Neural cell (in vitro differentiated cells): ENCODE measurements at regions not wholly inside any gene's neighbourhood (a gene's known extent, or its start where the extent isn't known, plus 50 kb on each side); places are given as distances from the start of the nearest gene placed in this dataset.

Experiments
- H2AFZ ChIP-seq: fragments of 200-600, 300-800 bp; sonication (generic), shearing (Covaris generic); 2 replicates; pipeline ENCODE4 v1.6.0; 2014; ENCODE audit warnings: low read depth, mild to moderate bottlenecking, antibody characterized with exemption, low read length, moderate library complexity
- H3F3A ChIP-seq: fragments of 200-600 bp; shearing (Covaris generic); 2 replicates; pipeline ENCODE4 v1.6.1; 2016; ENCODE audit warnings: mild to moderate bottlenecking, moderate library complexity, mixed read lengths, antibody characterized with exemption, low read length; ENCODE audit not compliant: insufficient read depth, poor library complexity, severe bottlenecking
- H3K27ac ChIP-seq: fragments of 200-600, 300-800 bp; sonication (generic), shearing (Covaris generic); 2 replicates; pipeline ENCODE4 v1.5.1; 2014; ENCODE audit warnings: mild to moderate bottlenecking, low read length, moderate library complexity
- H3K27me3 ChIP-seq: fragments of 300-800, 200-600 bp; sonication (generic), shearing (Covaris generic); 2 replicates; pipeline ENCODE4 v1.6.0; 2014; ENCODE audit warnings: mild to moderate bottlenecking, low read depth, low read length, moderate library complexity; ENCODE audit not compliant: insufficient read depth
- H3K36me3 ChIP-seq: fragments of 300-800, 200-600 bp; sonication (generic), shearing (Covaris generic); 2 replicates; pipeline ENCODE4 v1.5.1; 2014; ENCODE audit warnings: mild to moderate bottlenecking, antibody characterized with exemption, low read length, moderate library complexity; ENCODE audit not compliant: insufficient read depth
- H3K4me2 ChIP-seq: fragments of 300-800, 200-600 bp; sonication (generic), shearing (Covaris generic); 2 replicates; pipeline ENCODE4 v1.6.0; 2014; ENCODE audit warnings: mild to moderate bottlenecking, low read length
- H3K4me3 ChIP-seq: fragments of 300-800, 200-600 bp; sonication (generic), shearing (Covaris generic); 2 replicates; pipeline ENCODE4 v1.5.1; 2014; ENCODE audit warnings: mild to moderate bottlenecking, low read length, moderate library complexity
- H3K79me2 ChIP-seq: fragments of 200-600 bp; shearing (Covaris generic); replicated peaks from 2 replicates; pipeline ENCODE4 v1.6.0; 2014; ENCODE audit warnings: mild to moderate bottlenecking, low read length, moderate library complexity; ENCODE audit not compliant: insufficient read depth
- H3K9ac ChIP-seq: fragments of 300-800, 200-600 bp; sonication (generic), shearing (Covaris generic); 2 replicates; pipeline ENCODE4 v1.6.1; 2016; ENCODE audit warnings: mild to moderate bottlenecking, low read length, mixed read lengths
- H3K9me2 ChIP-seq: fragments of 200-600 bp; shearing (Covaris generic); 2 replicates; pipeline ENCODE4 v1.6.1; 2016; ENCODE audit warnings: mild to moderate bottlenecking, low read length, mixed read lengths; ENCODE audit not compliant: insufficient read depth
- H3K9me3 ChIP-seq: fragments of 200-600, 300-800 bp; sonication (generic), shearing (Covaris generic); 2 replicates; pipeline ENCODE4 v1.6.1; 2016; ENCODE audit warnings: mild to moderate bottlenecking, mixed run types, low read length, moderate library complexity, mixed read lengths
- H4K20me1 ChIP-seq: fragments of 200-600 bp; shearing (Covaris generic); 2 replicates; pipeline ENCODE4 v1.6.1; 2016; ENCODE audit warnings: mild to moderate bottlenecking, mixed run types; ENCODE audit not compliant: insufficient read depth
- CTCF ChIP-seq: fragments of 450-650 bp; IDR thresholded peaks from 2 replicates; pipeline ENCODE4 v1.5.1; 2014; ENCODE audit warnings: antibody characterized with exemption, mild to moderate bottlenecking, moderate library complexity; ENCODE audit not compliant: poor library complexity, severe bottlenecking
- EP300 ChIP-seq: fragments of 450-650 bp; conservative IDR thresholded peaks from 2 replicates; pipeline ENCODE4 v1.6.1; 2014; ENCODE audit warnings: antibody characterized with exemption, mild to moderate bottlenecking, moderate library complexity; ENCODE audit not compliant: poor library complexity, severe bottlenecking
- EZH2 ChIP-seq: fragments of 200-600, 300-800 bp; shearing (Covaris generic), sonication (generic); IDR thresholded peaks from 2 replicates; pipeline ENCODE4 v1.6.1; 2014; ENCODE audit warnings: antibody characterized with exemption, low read length, borderline replicate concordance, mild to moderate bottlenecking; ENCODE audit not compliant: insufficient read depth, poor library complexity, severe bottlenecking
- MXI1 ChIP-seq: fragments of 450-650 bp; conservative IDR thresholded peaks from 2 replicates; pipeline ENCODE4 v1.6.1; 2014; ENCODE audit warnings: antibody characterized with exemption, mild to moderate bottlenecking; ENCODE audit not compliant: poor library complexity, severe bottlenecking
- POLR2AphosphoS5 ChIP-seq: IDR thresholded peaks from 2 replicates; pipeline ENCODE4 v1.6.1; 2012
- RAD21 ChIP-seq: fragments of 450-650 bp; conservative IDR thresholded peaks from 2 replicates; pipeline ENCODE4 v1.6.1; 2014; ENCODE audit warnings: antibody characterized with exemption, mild to moderate bottlenecking, moderate library complexity
- REST ChIP-seq: IDR thresholded peaks from 2 replicates; pipeline ENCODE4 v1.6.1; 2012; ENCODE audit warnings: borderline replicate concordance
- SMC3 ChIP-seq: fragments of 450-650 bp; conservative IDR thresholded peaks from 2 replicates; pipeline ENCODE4 v1.6.1; 2014; ENCODE audit warnings: antibody characterized with exemption, mild to moderate bottlenecking, moderate library complexity; ENCODE audit not compliant: poor library complexity
- TAF1 ChIP-seq: IDR thresholded peaks from 2 replicates; pipeline ENCODE4 v1.6.1; 2012; ENCODE audit warnings: low read depth

GRCh38 chr22:48712558-48713271 lies 1115.0 kb downstream of the BRD1 start:
- no peak overlapping the region for H3K9ac ChIP-seq
- H2AFZ ChIP-seq: no peak overlapping the region
- H3K9me3 ChIP-seq: no peaks in the 10 kb centered on the region
- no peaks in the 10 kb centered on the region for H3F3A ChIP-seq
- no peaks in the 10 kb centered on the region for H3K9me2 ChIP-seq
- no peaks in the 10 kb centered on the region for H3K27me3 ChIP-seq
- TF ChIP-seq RAD21: no peak
- TF ChIP-seq EZH2: no peak
- no peak for TF ChIP-seq CTCF
- no peak for TF ChIP-seq MXI1
- no peak for TF ChIP-seq POLR2AphosphoS5
- no peak for TF ChIP-seq TAF1
- no peak for TF ChIP-seq REST
- no peak for TF ChIP-seq SMC3
- no peak for TF ChIP-seq EP300
- no peak overlapping the region for H3K4me3 ChIP-seq
- H3K4me2 ChIP-seq: no peak overlapping the region
- H3K36me3 ChIP-seq: no peaks in the 10 kb centered on the region
- no peaks in the 10 kb centered on the region for H3K79me2 ChIP-seq
- H3K27ac ChIP-seq: no peak overlapping the region
- no peaks in the 10 kb centered on the region for H4K20me1 ChIP-seq

- H3F3A ChIP-seq: no peaks in the 10 kb centered on the region
- H3K79me2 ChIP-seq: no peaks in the 10 kb centered on the region
- H3K9me2 ChIP-seq: no peaks in the 10 kb centered on the region
- no peaks in the 10 kb centered on the region for H3K27me3 ChIP-seq
- no peaks in the 10 kb centered on the region for H3K36me3 ChIP-seq
- H4K20me1 ChIP-seq: no peaks in the 10 kb centered on the region
- H2AFZ ChIP-seq: no peak overlapping the region
- TF ChIP-seq REST (no peak), POLR2AphosphoS5 (no peak), EP300 (no peak), MXI1 (no peak), SMC3 (no peak), TAF1 (no peak), EZH2 (no peak), RAD21 (no peak)
- no peak overlapping the region for H3K27ac ChIP-seq
- H3K4me3 ChIP-seq: no peak overlapping the region
- H3K9me3 ChIP-seq: no peaks in the 10 kb centered on the region
- no peak overlapping the region for H3K4me2 ChIP-seq
- H3K9ac ChIP-seq: no peak overlapping the region
Measured at GRCh38 chr22:48711669-48712068, 1116.0 kb downstream of the BRD1 start.
